ENCODE measurements at regions not wholly inside any gene's neighbourhood (a gene's known extent, or its start where the extent isn't known, plus 50 kb on each side); places are given as distances from the start of the nearest gene placed in this dataset.

GRCh38 chr16:85279402-85279801, 167.1 kb upstream of the CIBAR2 start:
- no peak overlapping the region for H3K4me2 ChIP-seq
- no peaks in the 10 kb centered on the region for H3K79me2 ChIP-seq (ENCODE audit: insufficient read depth)
- TF ChIP-seq USF1 (IDR thresholded peaks at IDR 0.05; ENCODE audit: borderline replicate concordance, low read depth) (no peak), EZH2phosphoT487 (IDR thresholded peaks at IDR 0.05; ENCODE audit: borderline replicate concordance, low read depth) (no peak), MEF2A (IDR thresholded peaks at IDR 0.05; ENCODE audit: borderline replicate concordance, low read depth) (no peak), FOXM1 (IDR thresholded peaks at IDR 0.05; ENCODE audit: low read depth) (no peak), EP300 (IDR thresholded peaks at IDR 0.05; ENCODE audit: borderline replicate concordance in 1 of 2, low read depth in 1 of 2, low read length in 1 of 2) (no peak), IRF3 (IDR thresholded peaks at IDR 0.05; ENCODE audit: low read depth, low read length) (no peak), REST (IDR thresholded peaks at IDR 0.05; ENCODE audit: low read depth, low read length) (no peak), YY1 (IDR thresholded peaks at IDR 0.05; ENCODE audit: low read depth) (no peak), PBX3 (IDR thresholded peaks at IDR 0.05) (no peak)
- CTCF ChIA-PET, result interaction anchor here (1.0 to 5.8 kb wide), 5 partner anchors 26 to 337 kb away, joined by 3 to 31 read pairs (median 3); no protein-coding TSS in a partner anchor
- no peaks in the 10 kb centered on the region for H3K9me3 ChIP-seq
- DNase-seq, result no peak
- no peak overlapping the region for H3K9ac ChIP-seq
- H3K4me3 ChIP-seq (ENCODE audit: low read depth in 2 of 2, low read length in 1 of 2), result no peak overlapping the region
- no peaks in the 10 kb centered on the region for H3K27me3 ChIP-seq (ENCODE audit: insufficient read depth)
- POLR2A ChIA-PET, result no interaction called here
- no peaks in the 10 kb centered on the region for H3K9me2 ChIP-seq
- WGBS (ENCODE audit: low lambda C conversion rate), result 90% methylated on average over 4 of the region's 4 CpGs
- no peaks in the 10 kb centered on the region for H3F3A ChIP-seq (replicated peaks; ENCODE audit: insufficient read depth)
- peaks cover 15% of the 10 kb centered on the region; the same call in 1 of the 2 replicates for H4K20me1 ChIP-seq (ENCODE audit: insufficient read depth)
- H3K4me1 ChIP-seq (ENCODE audit: control insufficient read depth in 1 of 2, insufficient read depth in 2 of 2, low read depth in 1 of 2, low read length in 1 of 2), result peaks cover 0 to 47% of the 10 kb centered on the region in 2 experiments; a peak in 2 of 4 replicates
- no peak overlapping the region; a peak in 1 of 4 replicates for H3K27ac ChIP-seq (ENCODE audit: low read depth in 2 of 2, low read length in 1 of 2)
- no peaks in the 10 kb centered on the region for H3K36me3 ChIP-seq (replicated peaks in 1 of 2; ENCODE audit: control insufficient read depth in 1 of 2, insufficient read depth in 2 of 2, low read length in 1 of 2)
- H2AFZ ChIP-seq (ENCODE audit: low read depth), result no peak overlapping the region
